HG02981 (cell line): ENCODE measurements at regions not wholly inside any gene's neighbourhood (a gene's known extent, or its start where the extent isn't known, plus 50 kb on each side); places are given as distances from the start of the nearest gene placed in this dataset.

Source experiments
- ATAC-seq: cut with Tn5 transposase; IDR thresholded peaks from one replicate; pipeline ENCODE4 v1.9.1; 2021; ENCODE audit warnings: mild to moderate bottlenecking, moderate library complexity; ENCODE audit not compliant: unreplicated experiment

DNA sequence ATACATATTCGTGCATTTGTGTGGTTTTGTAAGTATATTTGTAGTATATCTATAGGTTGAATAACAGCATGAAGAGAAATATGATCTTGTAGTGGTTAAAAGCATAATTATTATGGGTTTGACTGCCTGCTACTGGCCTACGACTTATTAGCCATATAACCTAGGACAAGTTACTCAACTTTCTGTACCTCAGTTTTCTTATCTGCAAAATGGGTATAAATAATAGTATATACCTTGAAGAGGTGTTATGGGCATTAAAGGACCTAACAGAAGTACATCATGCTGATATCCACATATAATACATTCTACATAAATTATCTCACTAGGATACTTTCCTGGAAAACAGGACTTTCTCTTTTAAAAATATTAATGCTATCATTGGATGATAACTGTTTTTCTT lies 118.3 kb upstream of the ELL2 start:
- no peak for ATAC-seq

- ATAC-seq: no peak
These were observed 117.4 kb upstream of the ELL2 start for GRCh38 chr5:96079075-96079474.

- ATAC-seq: no peak
These were observed 114.8 kb upstream of the ELL2 start for GRCh38 chr5:96076451-96076850.

- ATAC-seq: no peak
These were observed 114.1 kb upstream of the ELL2 start for GRCh38 chr5:96075579-96076289.

GRCh38 chr5:96074870-96075269 lies 113.2 kb upstream of the ELL2 start:
- no peak for ATAC-seq

DNA sequence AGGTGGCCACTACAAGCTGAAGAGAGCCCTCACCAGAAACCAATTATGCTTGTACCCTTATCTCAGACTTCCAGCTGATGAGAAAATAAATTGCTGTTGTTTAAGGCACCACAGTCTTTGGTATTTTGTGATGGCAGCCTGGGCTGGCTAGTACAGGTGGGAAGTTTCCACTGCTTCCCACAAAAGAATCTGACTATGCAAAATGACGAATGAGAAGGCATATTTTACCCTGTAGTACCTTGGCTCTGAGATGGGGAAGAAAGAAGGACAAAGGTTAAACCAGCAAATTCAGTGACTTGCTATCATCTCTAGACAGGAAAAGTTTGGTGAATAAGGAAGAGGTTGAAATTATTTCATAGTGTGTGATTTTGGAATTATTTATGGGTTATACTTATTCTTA lies 112.8 kb upstream of the ELL2 start:
- no peak for ATAC-seq

- no peak for ATAC-seq
These were observed 111.1 kb upstream of the ELL2 start for GRCh38 chr5:96072791-96073165.

- no peak for ATAC-seq
These were observed 110.6 kb upstream of the ELL2 start for GRCh38 chr5:96072138-96072790.

GRCh38 chr5:96070622-96071225 lies 109.1 kb upstream of the ELL2 start:
- no peak for ATAC-seq

DNA sequence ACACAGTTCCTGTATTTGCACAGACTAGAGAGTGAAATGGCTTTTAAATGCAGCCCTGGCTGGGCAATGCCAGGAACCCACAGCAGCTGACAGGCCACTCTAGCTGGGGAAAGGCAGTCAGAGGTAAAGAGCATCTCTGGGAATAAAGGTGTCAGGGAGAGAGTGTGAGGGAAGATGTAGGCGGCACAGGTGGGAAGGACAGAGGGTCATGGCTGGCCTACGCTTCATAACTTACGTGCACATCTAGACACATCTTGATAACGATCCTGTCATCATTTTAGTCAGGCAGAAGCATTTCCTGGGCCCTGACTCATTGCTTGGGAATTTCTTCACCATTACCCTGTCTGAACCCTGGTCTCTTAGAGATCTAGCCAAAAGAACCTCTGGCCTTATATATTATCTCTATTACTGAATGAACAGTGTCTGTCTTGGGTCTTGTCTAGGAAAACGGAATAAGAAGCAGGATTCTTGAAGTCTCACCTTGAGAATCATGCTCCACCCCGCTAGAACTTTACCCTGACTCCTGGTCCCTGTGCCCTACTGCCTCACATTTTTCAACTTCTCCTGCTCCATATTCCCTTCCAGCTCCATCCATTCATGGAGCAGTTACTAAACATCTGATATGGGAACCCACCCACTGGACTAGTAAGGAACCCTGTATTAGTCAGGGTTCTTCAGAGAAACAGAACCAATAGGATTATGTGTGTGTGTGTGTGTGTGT lies 106.4 kb upstream of the ELL2 start:
- ATAC-seq: no peak

DNA sequence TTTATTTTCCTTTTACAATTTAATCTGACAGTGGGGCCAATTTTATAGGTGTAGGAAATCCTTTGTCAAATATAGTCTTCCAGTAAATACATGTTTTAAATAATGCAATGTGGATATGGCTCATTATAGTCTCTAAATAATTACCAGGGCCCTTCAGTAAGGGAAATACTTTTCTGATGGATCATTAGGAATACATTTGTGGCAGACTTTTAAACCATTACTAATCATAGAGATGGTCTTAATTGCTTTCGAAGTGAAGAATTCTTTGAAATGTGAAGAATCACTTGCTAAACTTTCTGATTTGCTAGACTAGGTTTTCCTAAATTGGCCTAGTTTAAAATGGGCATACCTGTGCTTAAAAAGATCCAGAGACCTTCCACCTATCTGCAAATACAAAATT lies 105.6 kb upstream of the ELL2 start:
- no peak for ATAC-seq

DNA sequence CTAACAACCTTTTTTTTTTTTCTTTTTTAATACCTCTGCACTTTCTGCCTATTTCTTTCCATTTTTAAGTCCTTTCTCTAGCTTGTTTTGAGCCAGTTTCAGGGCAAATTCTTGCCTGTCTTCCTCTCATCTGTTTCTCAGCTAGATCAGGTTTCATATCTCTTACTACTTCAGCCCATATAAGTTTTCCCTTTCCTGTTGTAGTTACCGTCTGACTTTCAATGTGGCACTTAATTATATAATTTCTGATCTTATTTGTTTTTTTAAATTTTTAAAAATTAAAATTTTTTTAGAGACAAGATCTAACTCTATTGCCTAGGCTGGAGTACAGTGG lies 104.7 kb upstream of the ELL2 start:
- no peak for ATAC-seq

DNA sequence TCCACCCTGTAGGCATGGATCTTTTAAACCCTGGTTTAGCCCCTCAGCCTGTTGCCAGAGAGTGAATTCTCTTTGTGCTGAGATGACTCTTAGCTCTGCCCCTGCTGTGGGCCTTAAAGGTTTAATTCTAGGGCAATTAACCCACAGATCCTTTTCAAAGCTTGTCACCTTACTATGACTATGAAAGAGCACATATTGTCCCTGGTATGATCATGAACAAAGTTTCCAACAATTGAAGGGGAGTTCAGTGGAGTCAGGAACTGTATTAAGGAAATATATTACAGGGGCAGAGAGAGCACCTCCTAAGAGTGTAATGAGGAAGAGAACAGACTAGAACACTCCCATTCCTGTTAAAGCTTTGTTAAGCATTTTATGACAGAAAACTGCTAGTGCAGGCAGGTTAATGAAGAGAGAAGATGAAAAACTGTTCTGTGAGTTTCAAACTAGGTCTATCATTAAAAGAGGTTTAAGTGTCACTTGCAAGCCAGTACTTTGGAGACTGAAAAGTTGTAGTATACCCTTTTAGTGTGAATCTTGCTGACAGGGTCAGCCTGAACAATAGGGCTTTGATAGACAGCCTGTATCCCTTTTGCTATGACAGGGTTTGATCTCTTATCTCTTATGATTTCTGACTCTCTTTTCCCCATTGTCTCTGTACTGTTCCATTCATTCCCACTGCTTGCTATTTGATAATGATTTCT lies 104.2 kb upstream of the ELL2 start:
- no peak for ATAC-seq

DNA sequence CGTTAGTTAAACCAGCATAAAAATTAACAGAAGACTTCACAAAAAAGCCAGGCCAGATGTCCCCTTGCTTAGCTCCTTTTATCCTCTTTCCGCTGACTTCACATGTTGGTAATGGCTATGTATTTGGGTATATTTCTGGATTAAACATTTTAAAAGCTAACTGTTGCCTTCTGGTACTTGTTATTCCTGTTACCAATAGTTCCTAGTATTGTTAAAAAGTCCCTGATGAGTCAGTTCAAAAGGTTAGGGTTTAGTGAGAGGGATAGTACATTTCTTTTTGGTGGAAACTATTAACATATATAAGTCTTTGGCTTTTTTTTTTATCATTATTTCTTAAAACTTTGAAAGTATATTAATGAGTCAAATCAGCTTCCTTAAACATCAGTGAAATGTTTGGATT lies 103.2 kb upstream of the ELL2 start:
- ATAC-seq: no peak

GRCh38 chr5:96062836-96063235 lies 101.2 kb upstream of the ELL2 start:
- ATAC-seq: no peak

DNA sequence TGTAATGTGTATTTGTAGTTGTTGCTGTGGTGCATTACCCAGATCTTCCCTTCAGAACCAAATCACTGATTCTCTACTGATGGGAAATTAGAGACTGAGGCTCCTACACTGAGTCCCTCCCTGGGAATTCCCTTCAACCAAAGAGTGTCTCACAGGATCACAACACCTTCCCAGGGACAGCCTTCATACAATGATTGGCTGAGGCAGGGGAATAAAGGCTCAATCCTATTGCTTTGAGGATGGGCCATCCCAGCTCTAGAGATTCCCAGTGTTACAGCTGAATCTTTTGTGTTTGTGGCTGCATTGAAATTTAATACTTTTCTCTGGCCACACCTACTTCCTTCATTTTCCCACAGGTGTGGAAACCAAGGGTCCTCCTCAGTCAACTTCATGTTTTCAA lies 96.4 kb upstream of the ELL2 start:
- ATAC-seq: no peak

- no peak for ATAC-seq
These were observed 92.8 kb upstream of the ELL2 start for GRCh38 chr5:96054311-96055030.

DNA sequence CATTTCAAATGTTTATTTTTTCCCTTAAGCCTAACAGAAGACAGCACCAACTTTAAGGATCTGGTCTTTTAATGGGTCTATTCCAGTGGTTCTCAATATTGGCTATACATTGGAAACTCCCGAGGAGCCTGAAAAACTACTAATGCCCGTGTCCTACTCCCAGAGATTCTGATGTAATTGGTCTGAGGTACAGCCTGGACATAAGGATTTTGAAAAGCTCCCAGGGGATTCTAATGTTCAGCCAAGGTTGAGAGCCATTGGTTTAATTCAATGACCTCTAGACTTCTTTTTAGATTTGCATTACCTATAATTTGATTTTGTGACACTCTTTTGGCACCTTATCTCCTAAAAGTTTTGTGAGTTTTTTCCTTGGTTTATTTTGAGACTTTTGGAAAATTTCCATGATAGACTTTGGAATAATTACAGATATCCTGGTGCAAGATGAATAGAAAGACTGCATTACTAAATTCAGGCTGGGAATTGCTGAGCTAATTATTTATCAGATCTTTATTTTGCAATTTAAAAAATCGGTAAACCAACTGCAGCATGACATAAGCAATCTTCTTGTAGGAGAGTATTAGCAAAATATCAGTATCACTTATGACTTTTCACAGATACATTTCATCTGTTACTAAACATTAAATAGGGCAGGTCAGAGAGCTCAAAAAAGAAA lies 91.5 kb upstream of the ELL2 start:
- ATAC-seq: no peak

DNA sequence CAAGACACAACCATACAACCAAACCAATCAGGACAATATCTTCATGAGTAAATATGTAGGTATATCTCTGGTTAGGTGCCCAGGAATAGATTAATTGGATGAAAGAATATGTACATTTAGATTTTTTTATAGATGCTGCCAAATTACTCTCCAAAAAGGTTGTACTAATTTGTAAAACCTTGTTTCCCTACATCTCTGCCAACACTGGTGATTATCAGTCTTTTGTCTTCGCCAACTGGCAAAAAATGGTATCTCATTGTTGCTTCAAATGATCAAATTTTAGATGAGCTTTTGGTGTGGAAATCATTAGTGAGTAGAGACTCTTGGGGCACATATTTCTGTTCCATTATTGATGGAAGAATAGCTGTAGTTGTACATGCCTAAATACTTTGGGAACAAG lies 90.7 kb upstream of the ELL2 start:
- no peak for ATAC-seq

DNA sequence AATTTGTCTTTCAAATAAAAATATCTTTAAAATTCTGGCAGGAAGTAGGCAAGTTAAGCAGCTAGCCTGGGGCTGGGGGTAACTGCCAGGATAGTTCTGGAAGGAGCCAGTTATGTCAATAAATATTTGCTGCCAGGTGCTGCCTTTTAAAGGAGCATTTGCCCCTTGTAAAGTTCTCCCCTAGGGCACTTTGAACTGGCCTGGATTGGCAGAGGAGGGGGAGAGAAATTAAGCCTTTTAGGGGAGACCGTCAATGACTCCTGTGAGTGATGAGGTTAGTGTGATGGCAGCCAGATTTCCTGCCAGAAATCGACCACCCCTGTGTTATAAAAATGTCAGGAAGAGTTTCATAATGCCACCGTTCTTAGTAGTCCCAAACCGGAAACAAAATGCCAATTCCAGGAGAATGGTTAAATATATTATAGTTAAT lies 89.8 kb upstream of the ELL2 start:
- no peak for ATAC-seq
